CD4-positive, alpha-beta T cell treated with Interleukin-4 for 4 hours (primary cell): ENCODE measurements at regions not wholly inside any gene's neighbourhood (a gene's known extent, or its start where the extent isn't known, plus 50 kb on each side); places are given as distances from the start of the nearest gene placed in this dataset.
"Not testable (repeated sequence)": the region's sequence is repeated elsewhere in the genome, so short reads cannot be mapped to it uniquely, and the experiment has no call there.

Experiments
- DNase-seq: peaks from one replicate; pipeline ENCODE4 v3.0.0-alpha.2; 2020

DNA sequence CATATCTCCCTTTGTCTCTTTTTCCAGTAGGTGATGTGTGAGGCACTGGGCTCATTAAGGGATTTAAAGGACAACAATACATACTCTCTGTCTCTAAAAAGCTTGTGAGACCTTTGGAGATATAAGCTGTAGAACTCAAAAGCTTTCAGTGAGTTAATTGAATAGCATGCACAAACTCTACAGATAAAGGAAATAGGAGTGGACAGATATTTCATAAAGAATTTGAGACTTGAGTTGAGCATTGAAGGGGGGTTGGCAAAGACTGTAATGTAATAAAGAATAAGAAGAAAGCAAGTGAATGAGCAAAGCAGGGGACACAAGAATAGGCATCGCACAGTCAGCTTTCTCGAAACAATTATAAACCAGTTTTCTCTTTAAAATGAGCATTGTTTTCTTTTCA lies 583.4 kb upstream of the DPPA4 start:
- DNase-seq = no peak

DNA sequence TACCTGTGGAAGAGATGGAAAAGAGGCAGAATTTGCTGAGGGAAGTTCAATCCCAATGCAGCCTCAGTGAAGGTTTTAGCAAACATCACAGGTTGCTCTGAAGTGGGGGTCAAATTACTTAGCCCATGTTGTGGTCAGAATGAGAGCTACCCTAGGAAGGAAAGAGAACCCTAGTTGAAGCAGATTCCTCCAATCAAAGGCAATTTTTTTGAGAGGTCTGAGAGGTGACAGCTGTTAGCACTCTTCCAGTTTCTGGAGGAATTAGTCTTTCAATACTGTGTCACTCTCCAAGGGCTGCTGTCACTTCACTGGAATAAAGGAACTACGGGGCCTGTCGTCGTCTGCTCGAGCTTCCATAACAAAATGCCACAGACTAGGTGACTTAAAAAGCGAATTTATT lies 584.2 kb upstream of the DPPA4 start:
- no peak for DNase-seq

GRCh38 chr3:109922856-109923255 lies 585.5 kb upstream of the DPPA4 start:
- DNase-seq = no peak

DNA sequence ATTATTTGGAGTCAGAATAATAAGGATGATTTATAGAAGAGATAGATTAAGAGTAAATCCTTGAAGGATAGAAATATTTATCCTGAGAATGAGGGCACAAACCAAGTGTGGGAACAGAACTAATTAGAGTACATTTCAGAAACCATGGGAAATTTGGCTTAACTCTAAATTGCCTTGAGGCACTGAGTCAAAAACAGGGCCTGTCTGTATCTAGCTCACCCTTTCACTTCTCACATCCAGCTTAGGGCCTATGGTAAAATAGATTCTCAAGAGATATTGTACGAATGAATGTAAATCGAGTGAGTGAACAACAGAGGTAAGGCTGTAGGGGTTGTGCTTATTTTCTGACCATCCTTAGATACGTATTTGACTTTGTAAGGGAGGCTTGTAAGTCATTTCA lies 586.1 kb upstream of the DPPA4 start:
- DNase-seq = no peak

DNA sequence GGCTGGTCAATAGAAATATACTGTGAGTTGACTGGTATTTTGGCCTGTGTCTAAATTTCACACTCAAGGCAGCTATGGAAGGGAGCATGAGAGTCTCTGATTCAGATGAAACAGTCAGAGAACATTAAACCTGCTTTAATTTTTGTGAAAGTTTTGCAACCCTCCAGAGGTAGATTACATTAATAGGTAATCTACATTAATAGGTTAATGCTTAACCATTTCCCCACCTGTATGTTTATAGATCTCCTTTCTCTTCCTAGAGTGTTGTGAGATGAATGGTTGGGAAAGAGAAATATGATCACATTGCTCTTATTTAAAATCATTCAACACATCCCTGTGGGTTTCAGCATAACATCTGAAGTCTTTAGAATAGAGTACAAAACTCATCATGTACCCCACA lies 586.9 kb upstream of the DPPA4 start:
- DNase-seq = no peak

- no peak for DNase-seq
These were observed 589.0 kb upstream of the DPPA4 start for GRCh38 chr3:109926376-109926775.

DNA sequence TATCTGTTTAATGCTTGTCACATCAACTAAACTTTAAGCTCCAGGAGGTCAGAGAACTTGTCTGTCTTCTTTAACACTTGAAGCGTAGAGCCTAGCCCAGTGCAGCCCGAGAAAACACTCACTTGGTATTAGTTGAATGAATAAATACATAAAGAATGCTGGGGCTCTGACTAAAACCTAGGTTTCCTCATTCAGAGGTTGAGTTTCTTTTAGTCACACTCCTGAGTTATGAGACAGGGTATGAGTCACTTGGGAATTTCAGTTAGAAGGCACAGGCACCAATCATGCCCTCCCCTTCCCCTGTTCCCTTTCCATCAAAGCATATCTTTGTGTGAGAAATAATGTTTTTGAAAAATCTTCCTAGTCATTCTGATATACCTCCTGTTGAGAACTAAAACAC lies 589.8 kb upstream of the DPPA4 start:
- DNase-seq = no peak

DNA sequence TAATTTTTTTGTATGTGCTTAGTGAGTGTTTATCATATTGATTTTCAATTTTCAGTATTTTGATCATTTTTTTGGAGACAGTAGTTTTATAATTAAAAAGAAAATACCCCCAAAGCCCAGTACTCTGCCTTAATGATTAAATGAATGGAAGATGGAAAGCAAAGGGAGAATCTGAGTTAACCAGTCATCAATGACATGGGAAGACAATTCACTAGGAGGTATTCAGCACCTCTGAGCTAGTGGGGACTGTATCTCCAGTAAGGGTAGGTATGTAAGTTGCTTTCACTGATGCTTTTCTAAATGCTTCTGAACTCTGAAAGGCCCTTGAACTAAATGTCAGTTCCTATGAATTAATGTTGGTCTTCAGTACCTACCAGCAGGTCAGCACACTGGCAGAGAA lies 590.4 kb upstream of the DPPA4 start:
- DNase-seq = no peak

DNA sequence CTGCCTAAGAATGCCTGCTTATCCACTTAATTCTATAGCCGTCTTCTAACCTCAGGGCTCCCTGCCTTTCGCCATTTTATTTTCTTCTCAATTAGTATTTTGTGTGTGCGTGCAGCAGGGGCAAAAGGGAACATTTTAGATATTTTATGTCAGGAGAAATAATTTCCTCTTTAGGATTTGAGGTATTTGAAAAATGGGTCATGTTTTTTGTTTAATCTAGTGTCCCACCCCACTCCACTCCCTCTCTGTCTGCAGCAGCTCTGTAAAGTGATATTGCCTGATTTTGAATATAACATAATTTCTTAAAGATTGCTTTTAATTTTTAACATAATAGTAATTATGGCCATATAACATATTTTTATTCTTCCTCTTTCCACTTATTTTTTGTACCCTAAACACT lies 593.2 kb upstream of the DPPA4 start:
- DNase-seq = no peak

GRCh38 chr3:109933576-109933975 lies 596.2 kb upstream of the DPPA4 start:
- no peak for DNase-seq

DNA sequence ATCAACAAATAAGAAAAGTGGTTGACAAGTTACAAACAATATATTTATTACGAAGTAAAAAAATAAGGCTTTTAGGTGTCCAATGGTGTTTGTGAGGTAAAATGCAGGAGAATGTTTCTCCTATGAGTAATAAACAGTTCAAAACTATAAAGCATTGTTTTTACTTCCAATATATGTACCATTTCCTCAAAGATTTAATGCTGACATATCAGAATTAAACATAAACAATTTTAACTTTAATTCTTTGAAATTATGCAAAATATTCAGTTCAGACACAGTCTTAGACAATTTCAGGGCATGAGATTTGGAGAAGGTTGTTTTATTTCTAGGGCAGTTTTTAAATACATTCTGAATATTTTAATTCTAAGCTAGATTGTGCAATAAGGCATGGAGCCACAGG lies 602.5 kb upstream of the DPPA4 start:
- DNase-seq = no peak

GRCh38 chr3:109943181-109943580 lies 605.8 kb upstream of the DPPA4 start:
- no peak for DNase-seq

GRCh38 chr3:109944836-109945235 lies 607.5 kb upstream of the DPPA4 start:
- DNase-seq = no peak

- no peak for DNase-seq
These were observed 615.6 kb upstream of the DPPA4 start for GRCh38 chr3:109952924-109953323.

DNA sequence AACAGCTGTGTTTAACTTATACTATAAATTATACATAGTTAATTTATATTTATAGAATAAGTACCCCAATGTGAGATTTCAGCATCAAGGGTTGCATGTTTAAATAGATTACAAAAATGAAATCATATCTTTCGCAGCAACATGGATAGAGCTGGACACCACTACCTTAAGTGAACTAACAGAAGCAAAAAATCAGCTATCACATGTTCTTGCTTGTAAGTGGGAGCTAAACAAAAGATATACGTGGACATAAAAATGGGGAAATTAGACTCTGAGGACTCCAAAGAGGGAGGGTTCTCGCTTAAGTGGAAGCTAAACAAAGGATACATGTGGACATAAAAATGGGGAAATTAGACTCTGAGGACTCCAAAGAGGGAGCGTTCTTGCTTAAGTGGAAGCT lies 626.5 kb upstream of the DPPA4 start:
- DNase-seq = no peak

DNA sequence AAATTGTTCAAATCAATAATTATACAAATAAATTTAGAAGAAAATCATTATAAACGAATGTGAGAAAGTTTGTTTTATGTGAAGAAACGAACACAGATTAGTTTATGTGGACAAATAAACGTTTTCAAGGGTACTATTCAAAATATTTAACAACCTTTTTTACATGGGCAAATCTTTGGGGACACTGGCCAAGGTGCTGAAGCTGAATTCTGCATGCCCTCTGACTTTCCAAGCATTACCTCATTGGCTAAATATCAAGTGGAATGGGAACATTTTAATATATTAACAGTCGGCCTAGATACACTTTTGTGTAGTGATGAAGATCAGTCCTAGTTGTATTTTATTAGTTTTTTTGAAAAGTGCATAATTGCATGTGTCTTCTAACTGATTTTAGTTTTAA lies 636.4 kb upstream of the DPPA4 start:
- DNase-seq = no peak

- DNase-seq = no peak
These were observed 640.6 kb upstream of the DPPA4 start for GRCh38 chr3:109977897-109978296.

- no peak for DNase-seq
These were observed 644.9 kb upstream of the DPPA4 start for GRCh38 chr3:109982201-109982600.

GRCh38 chr3:109984976-109985375 lies 647.6 kb upstream of the DPPA4 start:
- no peak for DNase-seq

DNA sequence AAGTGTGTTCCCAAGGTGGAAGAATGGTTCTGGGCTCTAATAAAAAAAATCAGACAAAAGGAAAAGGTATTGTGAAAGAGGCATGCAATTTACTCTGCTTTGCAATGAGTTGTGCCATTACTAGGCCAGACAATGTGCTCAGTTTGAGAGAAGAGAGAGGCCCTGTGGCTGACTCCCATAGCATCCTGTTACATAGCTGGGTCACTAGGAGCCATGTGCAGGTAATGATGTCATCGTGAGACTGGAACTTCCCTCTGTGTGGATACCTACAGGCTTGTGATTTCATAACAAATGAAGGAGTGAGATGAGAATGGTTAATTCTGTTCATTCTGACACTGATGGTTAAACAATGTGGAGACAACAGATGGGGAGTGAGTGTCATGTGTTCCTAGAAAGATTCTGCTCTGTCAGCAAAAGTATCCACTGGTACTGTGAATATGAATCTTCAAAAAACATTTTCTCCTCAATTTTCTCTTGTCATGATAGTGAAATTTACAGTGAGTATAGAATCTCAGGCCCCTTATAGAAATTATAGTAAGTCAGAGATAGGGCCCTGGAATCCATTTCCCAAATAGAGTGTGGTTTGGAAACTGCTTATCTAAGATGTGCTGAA lies 648.7 kb upstream of the DPPA4 start:
- no peak for DNase-seq

DNA sequence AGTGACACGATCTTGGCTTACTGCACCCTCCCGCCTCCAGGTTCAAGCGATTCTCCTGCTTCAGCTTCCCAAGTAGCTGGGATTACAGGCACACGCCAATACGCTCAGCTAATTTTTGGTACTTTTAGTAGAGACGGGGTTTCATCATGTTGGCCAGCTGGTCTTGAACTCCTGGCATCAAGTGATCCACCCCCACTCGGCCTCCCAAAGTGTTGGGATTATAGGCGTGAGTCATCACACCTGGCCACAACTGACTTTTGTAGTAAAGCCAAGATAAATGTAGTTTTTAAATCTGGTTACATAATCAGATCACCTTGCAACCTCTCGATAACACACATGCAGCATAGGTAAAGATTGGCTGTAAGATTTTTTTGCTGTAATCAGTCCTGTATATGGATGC lies 657.5 kb upstream of the DPPA4 start:
- no peak for DNase-seq

- no peak for DNase-seq
These were observed 658.0 kb upstream of the DPPA4 start for GRCh38 chr3:109995377-109995776.

DNA sequence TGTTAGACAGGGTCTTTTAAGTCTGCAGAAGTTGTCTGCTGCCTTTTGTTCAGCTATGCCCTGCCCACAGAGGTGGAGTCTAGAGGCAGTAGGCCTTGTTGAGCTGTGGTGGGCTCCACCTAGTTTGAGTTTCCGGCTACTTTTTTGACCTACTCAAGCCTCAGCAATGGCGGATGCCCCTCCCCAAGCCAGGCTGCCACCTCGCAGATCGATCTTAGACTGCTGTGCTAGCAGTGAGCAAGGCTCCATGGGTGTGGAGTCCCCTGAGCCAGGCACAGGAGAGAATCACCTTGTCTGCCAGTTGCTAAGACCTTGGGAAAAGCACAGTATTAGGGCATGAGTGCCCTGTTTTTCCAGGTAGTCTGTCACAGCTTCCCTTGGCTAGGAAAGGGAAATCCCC lies 664.6 kb upstream of the DPPA4 start:
- not testable (repeated sequence) for DNase-seq

DNA sequence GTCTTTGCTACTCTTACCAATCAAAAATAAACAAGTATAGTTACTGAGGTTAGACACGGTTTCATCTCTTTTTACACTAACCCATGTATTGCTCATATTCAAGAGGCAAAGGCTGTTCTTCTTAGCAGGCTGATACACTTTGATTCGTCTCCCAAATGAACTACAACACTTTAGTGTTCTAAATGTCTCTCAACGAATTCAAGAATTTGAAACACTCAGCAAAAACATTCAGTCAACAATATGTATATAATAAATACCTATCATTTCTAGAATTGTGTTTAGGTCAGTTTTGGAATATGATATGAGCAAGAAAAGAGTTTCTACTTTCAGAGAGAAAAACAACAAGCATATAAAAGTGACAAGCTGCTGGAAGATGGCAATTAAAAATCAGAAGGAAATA lies 669.6 kb upstream of the DPPA4 start:
- DNase-seq = no peak

GRCh38 chr3:110015231-110015963 lies 678.1 kb upstream of the DPPA4 start:
- peak; percentile 15 for DNase-seq
